Neutrophil (primary cell): ENCODE measurements at regions not wholly inside any gene's neighbourhood (a gene's known extent, or its start where the extent isn't known, plus 50 kb on each side); places are given as distances from the start of the nearest gene placed in this dataset.

ENCODE experiments used
- H3K27ac ChIP-seq: fragments of 200-600 bp; sonication (generic); 2 replicates; pipeline ENCODE4 v1.5.1; 2016; ENCODE audit warnings: mild to moderate bottlenecking, moderate library complexity
- H3K27me3 ChIP-seq: fragments of 200-600 bp; sonication (generic); 2 replicates; pipeline ENCODE4 v1.6.0; 2016; ENCODE audit warnings: mild to moderate bottlenecking
- H3K36me3 ChIP-seq: fragments of 200-600 bp; sonication (generic); 2 replicates; pipeline ENCODE4 v1.5.1; 2017
- H3K4me1 ChIP-seq, 2 experiments: fragments of 200-600 bp in 1 of 2; sonication (generic) in 1 of 2; 1 replicate in 1 of 2; 2 replicates in 1 of 2; pipeline versions ENCODE4 v1.5.1 to v1.6.1; 2013 to 2016; ENCODE audit warnings: low read depth in 1 of 2, low read length in 1 of 2, mild to moderate bottlenecking in 1 of 2, moderate library complexity in 1 of 2; ENCODE audit not compliant: control insufficient read depth in 1 of 2, insufficient read depth in 1 of 2
- H3K4me3 ChIP-seq, 2 experiments: fragments of 200-600 bp in 1 of 2; sonication (generic) in 1 of 2; 1 replicate in 1 of 2; 2 replicates in 1 of 2; pipeline ENCODE4 v1.5.1; 2013 to 2016; ENCODE audit warnings: low read depth in 1 of 2, low read length in 1 of 2, mild to moderate bottlenecking in 1 of 2, moderate library complexity in 1 of 2
- H3K9me3 ChIP-seq: fragments of 200-600 bp; sonication (generic); 2 replicates; pipeline ENCODE4 v1.5.1; 2016
- TF ChIP-seq, protein P1 (sequence below): fragments of 200-600 bp; sonication (generic); IDR thresholded peaks from 2 replicates; pipeline ENCODE4 v1.5.1; 2016; ENCODE audit warnings: antibody characterized with exemption

DNA sequence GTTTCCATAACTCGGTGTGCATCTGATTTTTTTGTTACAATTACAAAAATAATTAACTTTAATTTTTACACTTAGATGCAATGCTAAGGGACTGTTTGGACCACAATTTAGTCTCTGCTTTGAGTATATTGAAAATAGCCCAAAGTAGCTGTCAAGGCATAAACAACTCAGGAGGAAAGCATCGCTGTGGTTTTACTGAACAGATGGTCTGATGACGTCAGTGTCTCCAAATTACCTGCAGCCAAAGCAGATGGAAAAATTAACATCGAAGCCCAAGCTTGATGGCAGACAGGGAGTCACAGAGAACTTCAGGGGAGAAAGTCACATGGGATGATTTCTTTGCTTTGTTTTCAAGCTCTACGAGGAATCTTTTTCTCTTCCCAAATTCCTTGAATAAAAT is 83.1 kb upstream of the PLCL2 start:
- Histone ChIP-seq H3K4me1 (peaks cover 11 to 17% of the 10 kb centered on the region in 2 experiments), H3K27me3 (no peaks in the 10 kb centered on the region), H3K27ac (peak overlapping the region; percentile 42), H3K4me3 (no peak overlapping the region), H3K36me3 (no peaks in the 10 kb centered on the region), H3K9me3 (no peaks in the 10 kb centered on the region)
- TF ChIP-seq, protein P1, sequence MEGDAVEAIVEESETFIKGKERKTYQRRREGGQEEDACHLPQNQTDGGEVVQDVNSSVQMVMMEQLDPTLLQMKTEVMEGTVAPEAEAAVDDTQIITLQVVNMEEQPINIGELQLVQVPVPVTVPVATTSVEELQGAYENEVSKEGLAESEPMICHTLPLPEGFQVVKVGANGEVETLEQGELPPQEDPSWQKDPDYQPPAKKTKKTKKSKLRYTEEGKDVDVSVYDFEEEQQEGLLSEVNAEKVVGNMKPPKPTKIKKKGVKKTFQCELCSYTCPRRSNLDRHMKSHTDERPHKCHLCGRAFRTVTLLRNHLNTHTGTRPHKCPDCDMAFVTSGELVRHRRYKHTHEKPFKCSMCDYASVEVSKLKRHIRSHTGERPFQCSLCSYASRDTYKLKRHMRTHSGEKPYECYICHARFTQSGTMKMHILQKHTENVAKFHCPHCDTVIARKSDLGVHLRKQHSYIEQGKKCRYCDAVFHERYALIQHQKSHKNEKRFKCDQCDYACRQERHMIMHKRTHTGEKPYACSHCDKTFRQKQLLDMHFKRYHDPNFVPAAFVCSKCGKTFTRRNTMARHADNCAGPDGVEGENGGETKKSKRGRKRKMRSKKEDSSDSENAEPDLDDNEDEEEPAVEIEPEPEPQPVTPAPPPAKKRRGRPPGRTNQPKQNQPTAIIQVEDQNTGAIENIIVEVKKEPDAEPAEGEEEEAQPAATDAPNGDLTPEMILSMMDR, result no peak

DNA sequence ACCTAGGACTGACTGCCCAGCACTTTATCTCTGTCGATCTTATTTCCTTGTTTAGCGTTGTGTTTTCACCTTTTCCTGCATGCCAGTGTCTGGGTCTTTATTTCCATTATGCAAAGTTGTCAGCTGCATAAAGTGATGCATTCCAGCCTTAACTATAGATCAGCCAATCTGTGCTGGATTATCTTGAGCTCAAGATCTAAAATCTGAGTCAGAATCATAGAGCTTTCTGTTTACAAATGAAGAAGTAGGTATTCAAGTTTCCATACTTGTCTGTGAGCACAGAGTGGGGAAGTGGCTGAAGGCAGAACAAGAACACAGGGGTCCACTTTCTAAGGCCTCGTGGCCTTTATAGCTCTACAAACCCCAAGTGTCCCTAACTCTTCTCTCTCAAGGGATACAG is 82.4 kb upstream of the PLCL2 start:
- peaks cover 11 to 17% of the 10 kb centered on the region in 2 experiments for H3K4me1 ChIP-seq
- H3K9me3 ChIP-seq, result no peaks in the 10 kb centered on the region
- peaks cover 2% of the 10 kb centered on the region for H3K27me3 ChIP-seq
- H3K27ac ChIP-seq, result no peak overlapping the region
- no peak overlapping the region for H3K4me3 ChIP-seq
- H3K36me3 ChIP-seq, result no peaks in the 10 kb centered on the region
- TF ChIP-seq, protein P1, result no peak

DNA sequence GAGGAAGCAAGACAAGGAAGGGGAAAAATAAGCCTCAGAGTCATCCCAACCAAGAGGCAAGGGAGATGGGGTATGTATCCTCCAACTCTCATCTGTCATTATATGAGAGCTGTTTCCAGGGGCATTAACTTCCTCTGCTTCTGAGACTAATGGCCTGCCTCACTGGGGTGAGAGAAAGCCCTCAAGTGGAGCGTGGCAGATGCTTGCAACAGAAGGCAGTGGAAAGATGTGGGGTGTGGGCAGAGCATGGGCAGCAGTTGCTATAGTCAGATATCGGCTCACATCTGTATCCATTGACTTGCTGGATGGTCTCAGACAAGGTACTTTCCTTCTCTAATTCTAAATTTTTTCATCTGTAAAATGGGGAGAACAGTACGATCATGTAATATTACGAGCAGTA is 81.7 kb upstream of the PLCL2 start:
- H3K27me3 ChIP-seq, result peaks cover 4% of the 10 kb centered on the region
- H3K9me3 ChIP-seq, result no peaks in the 10 kb centered on the region
- H3K27ac ChIP-seq, result no peak overlapping the region
- H3K4me1 ChIP-seq, result peaks cover 11 to 17% of the 10 kb centered on the region in 2 experiments
- TF ChIP-seq, protein P1, result no peak
- no peaks in the 10 kb centered on the region for H3K36me3 ChIP-seq
- H3K4me3 ChIP-seq, result no peak overlapping the region

DNA sequence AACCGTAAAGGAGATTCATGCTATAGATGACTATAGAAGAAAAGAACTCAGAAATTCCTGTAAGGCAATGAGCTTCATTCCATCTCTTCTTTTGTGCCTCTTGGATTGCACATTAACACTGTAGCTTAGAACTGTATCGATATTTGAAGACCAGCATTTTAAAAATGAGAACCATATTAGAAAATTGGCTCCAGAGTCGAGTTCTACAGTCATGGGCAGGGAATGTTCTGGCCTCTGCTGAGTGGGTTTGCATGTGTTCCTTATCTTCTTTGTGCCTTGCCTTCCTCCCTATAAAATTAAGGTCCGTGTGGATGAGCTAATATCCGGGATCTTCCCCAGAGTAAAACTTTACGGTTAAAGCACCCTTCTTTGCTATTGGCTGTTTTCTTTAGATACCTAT is 77.4 kb upstream of the PLCL2 start:
- TF ChIP-seq, protein P1, result no peak
- H3K27ac ChIP-seq, result no peak overlapping the region
- H3K9me3 ChIP-seq, result no peaks in the 10 kb centered on the region
- no peak overlapping the region for H3K4me3 ChIP-seq
- no peaks in the 10 kb centered on the region for H3K36me3 ChIP-seq
- peaks cover 4% of the 10 kb centered on the region for H3K27me3 ChIP-seq
- no peaks in the 10 kb centered on the region for H3K4me1 ChIP-seq

DNA sequence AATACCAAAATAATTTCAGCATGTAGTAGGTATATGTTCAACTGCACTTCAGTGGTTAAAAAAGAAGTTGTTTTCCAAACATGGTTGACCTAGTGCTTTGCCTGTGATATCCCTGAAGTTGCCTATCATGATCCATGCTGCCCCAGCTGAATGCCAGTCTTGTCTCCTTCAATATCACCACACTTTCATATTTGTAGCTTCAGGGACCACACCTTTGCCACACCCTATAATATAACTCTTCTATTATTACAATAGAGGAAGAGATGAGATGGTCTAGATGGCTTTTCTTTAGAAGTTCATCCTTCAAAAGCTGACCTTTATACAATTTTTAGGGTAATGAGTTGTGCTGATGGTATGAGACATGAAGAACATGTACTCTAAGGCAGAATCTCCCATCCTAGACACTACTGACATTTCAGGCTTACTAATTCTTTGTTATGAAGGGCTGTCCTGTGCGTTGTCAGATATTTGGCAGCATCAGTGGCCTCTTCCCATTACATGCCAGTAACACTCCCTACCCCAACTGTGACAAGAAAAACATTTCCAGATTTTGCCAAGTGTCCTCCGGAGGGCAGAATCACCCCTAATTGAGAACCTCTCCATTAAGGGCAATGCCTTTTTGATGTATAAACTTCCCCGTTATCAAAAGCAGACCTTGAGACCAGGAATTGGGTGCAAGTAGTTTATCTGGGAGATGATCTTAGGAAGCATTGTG is 76.2 kb upstream of the PLCL2 start:
- H3K27ac ChIP-seq, result no peak overlapping the region
- no peaks in the 10 kb centered on the region for H3K36me3 ChIP-seq
- no peak overlapping the region for H3K4me3 ChIP-seq
- H3K27me3 ChIP-seq, result peaks cover 4% of the 10 kb centered on the region
- TF ChIP-seq, protein P1, result no peak
- H3K4me1 ChIP-seq, result no peaks in the 10 kb centered on the region
- no peaks in the 10 kb centered on the region for H3K9me3 ChIP-seq
